ENCODE measurements at regions not wholly inside any gene's neighbourhood (a gene's known extent, or its start where the extent isn't known, plus 50 kb on each side); places are given as distances from the start of the nearest gene placed in this dataset.

DNA sequence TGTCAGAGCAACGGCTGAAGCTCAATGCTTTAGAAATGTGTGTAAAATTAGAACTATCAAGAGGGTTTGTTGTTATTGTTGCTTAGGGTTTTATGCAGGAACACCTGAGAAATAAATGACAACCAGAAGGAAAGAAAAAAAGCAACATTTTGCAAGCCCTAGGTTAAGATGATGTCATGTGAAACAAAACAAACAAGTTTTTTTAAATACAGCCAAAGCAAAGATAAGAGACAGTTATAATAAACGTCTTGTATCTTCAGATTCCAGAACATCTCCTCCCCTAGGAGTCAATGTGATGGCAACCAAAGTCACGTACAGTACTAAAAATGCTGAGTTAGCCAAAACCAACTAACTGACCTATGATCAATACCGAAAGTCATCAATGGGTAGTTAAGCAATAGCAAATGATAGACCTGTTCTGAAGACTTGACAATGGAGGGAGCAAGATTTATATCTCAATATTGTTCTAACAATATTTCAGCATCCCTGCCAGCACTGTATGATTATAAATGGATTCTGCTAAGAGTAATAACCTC is 55.3 kb upstream of the NOCT start:
- TF ChIP-seq, protein P1, sequence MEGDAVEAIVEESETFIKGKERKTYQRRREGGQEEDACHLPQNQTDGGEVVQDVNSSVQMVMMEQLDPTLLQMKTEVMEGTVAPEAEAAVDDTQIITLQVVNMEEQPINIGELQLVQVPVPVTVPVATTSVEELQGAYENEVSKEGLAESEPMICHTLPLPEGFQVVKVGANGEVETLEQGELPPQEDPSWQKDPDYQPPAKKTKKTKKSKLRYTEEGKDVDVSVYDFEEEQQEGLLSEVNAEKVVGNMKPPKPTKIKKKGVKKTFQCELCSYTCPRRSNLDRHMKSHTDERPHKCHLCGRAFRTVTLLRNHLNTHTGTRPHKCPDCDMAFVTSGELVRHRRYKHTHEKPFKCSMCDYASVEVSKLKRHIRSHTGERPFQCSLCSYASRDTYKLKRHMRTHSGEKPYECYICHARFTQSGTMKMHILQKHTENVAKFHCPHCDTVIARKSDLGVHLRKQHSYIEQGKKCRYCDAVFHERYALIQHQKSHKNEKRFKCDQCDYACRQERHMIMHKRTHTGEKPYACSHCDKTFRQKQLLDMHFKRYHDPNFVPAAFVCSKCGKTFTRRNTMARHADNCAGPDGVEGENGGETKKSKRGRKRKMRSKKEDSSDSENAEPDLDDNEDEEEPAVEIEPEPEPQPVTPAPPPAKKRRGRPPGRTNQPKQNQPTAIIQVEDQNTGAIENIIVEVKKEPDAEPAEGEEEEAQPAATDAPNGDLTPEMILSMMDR (IDR thresholded peaks at IDR 0.05; ENCODE audit: low read depth, low read length) = no peak
- TF ChIP-seq, protein P2, sequence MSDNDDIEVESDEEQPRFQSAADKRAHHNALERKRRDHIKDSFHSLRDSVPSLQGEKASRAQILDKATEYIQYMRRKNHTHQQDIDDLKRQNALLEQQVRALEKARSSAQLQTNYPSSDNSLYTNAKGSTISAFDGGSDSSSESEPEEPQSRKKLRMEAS (IDR thresholded peaks at IDR 0.05; ENCODE audit: low read depth, low read length) = no peak
- TF ChIP-seq POLR2A (IDR thresholded peaks at IDR 0.05; ENCODE audit: extremely low read depth, insufficient read length) = no peak
- no peak for TF ChIP-seq MYC (IDR thresholded peaks at IDR 0.05; ENCODE audit: low read depth, low read length)
